OCI-LY1 (cell line): ENCODE measurements at regions not wholly inside any gene's neighbourhood (a gene's known extent, or its start where the extent isn't known, plus 50 kb on each side); places are given as distances from the start of the nearest gene placed in this dataset.

Experiments
- EZH2 ChIP-seq: fragments of 200-600 bp; sonication (generic), shearing (Covaris generic); IDR thresholded peaks from 2 replicates; pipeline ENCODE4 v1.8.0; 2017; ENCODE audit warnings: borderline replicate concordance, mixed run types, mild to moderate bottlenecking, antibody characterized with exemption, low read length, moderate library complexity, mixed read lengths
- TF ChIP-seq, protein P1 (sequence below): fragments of 200-600 bp; sonication (generic), shearing (Covaris generic); IDR thresholded peaks from 2 replicates; pipeline ENCODE4 v1.5.1; 2017; ENCODE audit warnings: mild to moderate bottlenecking, antibody characterized with exemption, low read length, moderate library complexity, mixed read lengths

- TF ChIP-seq, protein P1, sequence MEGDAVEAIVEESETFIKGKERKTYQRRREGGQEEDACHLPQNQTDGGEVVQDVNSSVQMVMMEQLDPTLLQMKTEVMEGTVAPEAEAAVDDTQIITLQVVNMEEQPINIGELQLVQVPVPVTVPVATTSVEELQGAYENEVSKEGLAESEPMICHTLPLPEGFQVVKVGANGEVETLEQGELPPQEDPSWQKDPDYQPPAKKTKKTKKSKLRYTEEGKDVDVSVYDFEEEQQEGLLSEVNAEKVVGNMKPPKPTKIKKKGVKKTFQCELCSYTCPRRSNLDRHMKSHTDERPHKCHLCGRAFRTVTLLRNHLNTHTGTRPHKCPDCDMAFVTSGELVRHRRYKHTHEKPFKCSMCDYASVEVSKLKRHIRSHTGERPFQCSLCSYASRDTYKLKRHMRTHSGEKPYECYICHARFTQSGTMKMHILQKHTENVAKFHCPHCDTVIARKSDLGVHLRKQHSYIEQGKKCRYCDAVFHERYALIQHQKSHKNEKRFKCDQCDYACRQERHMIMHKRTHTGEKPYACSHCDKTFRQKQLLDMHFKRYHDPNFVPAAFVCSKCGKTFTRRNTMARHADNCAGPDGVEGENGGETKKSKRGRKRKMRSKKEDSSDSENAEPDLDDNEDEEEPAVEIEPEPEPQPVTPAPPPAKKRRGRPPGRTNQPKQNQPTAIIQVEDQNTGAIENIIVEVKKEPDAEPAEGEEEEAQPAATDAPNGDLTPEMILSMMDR, result no peak
- no peak for TF ChIP-seq EZH2
These were observed 914.2 kb upstream of the CDH6 start for GRCh38 chr5:30279237-30279636.
